Glomerular endothelial cell (primary cell): ENCODE measurements at regions not wholly inside any gene's neighbourhood (a gene's known extent, or its start where the extent isn't known, plus 50 kb on each side); places are given as distances from the start of the nearest gene placed in this dataset.

ENCODE experiments used
- DNase-seq: peaks from one replicate; pipeline ENCODE4 v3.0.0-alpha.2; 2011; ENCODE audit warnings: low read depth, low spot score; ENCODE audit errors: extremely low read depth

- DNase-seq: no peak
Measured at GRCh38 chr4:114494246-114494803, 104.3 kb upstream of the UGT8 start.

GRCh38 chr4:114495471-114495928 lies 103.1 kb upstream of the UGT8 start:
- DNase-seq: no peak

GRCh38 chr4:114497116-114497515 lies 101.5 kb upstream of the UGT8 start:
- DNase-seq: no peak

- no peak for DNase-seq
Measured at GRCh38 chr4:114509340-114509739, 89.3 kb upstream of the UGT8 start.

GRCh38 chr4:114512595-114513295 lies 85.9 kb upstream of the UGT8 start:
- no peak for DNase-seq

GRCh38 chr4:114519368-114519767 lies 79.2 kb upstream of the UGT8 start:
- no peak for DNase-seq

- no peak for DNase-seq
Measured at GRCh38 chr4:114527170-114527569, 71.4 kb upstream of the UGT8 start.

- DNase-seq: no peak
Measured at GRCh38 chr4:114527637-114528036, 71.0 kb upstream of the UGT8 start.

GRCh38 chr4:114535725-114536124 lies 62.9 kb upstream of the UGT8 start:
- no peak for DNase-seq

- DNase-seq: no peak
Measured at GRCh38 chr4:114537352-114537751, 61.3 kb upstream of the UGT8 start.

GRCh38 chr4:114538012-114538617 lies 60.5 kb upstream of the UGT8 start:
- DNase-seq: no peak

- no peak for DNase-seq
Measured at GRCh38 chr4:114539985-114540384, 58.6 kb upstream of the UGT8 start.

GRCh38 chr4:114547340-114548134 lies 51.1 kb upstream of the UGT8 start:
- DNase-seq: no peak
